ENCODE measurements at regions not wholly inside any gene's neighbourhood (a gene's known extent, or its start where the extent isn't known, plus 50 kb on each side); places are given as distances from the start of the nearest gene placed in this dataset.

- TF ChIP-seq, protein P1, sequence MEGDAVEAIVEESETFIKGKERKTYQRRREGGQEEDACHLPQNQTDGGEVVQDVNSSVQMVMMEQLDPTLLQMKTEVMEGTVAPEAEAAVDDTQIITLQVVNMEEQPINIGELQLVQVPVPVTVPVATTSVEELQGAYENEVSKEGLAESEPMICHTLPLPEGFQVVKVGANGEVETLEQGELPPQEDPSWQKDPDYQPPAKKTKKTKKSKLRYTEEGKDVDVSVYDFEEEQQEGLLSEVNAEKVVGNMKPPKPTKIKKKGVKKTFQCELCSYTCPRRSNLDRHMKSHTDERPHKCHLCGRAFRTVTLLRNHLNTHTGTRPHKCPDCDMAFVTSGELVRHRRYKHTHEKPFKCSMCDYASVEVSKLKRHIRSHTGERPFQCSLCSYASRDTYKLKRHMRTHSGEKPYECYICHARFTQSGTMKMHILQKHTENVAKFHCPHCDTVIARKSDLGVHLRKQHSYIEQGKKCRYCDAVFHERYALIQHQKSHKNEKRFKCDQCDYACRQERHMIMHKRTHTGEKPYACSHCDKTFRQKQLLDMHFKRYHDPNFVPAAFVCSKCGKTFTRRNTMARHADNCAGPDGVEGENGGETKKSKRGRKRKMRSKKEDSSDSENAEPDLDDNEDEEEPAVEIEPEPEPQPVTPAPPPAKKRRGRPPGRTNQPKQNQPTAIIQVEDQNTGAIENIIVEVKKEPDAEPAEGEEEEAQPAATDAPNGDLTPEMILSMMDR (IDR thresholded peaks at IDR 0.05): no peak
- no peak for TF ChIP-seq POLR2A (IDR thresholded peaks at IDR 0.05)
These were observed 362.7 kb downstream of the GADD45G start for GRCh38 chr9:89967527-89967926.

All from gastroesophageal sphincter (tissue), 3 donors.